ENCODE measurements at regions not wholly inside any gene's neighbourhood (a gene's known extent, or its start where the extent isn't known, plus 50 kb on each side); places are given as distances from the start of the nearest gene placed in this dataset.

- TF ChIP-seq RAD21 (IDR thresholded peaks at IDR 0.05; ENCODE audit: low read depth) (no peak), NFIC (IDR thresholded peaks at IDR 0.05) (no peak), TAF1 (IDR thresholded peaks at IDR 0.05; ENCODE audit: low read depth) (no peak), EP300 (IDR thresholded peaks at IDR 0.05; ENCODE audit: borderline replicate concordance) (no peak), CEBPB (IDR thresholded peaks at IDR 0.05) (no peak), ZBTB7A (IDR thresholded peaks at IDR 0.05; ENCODE audit: low read depth) (no peak), REST (IDR thresholded peaks at IDR 0.05; ENCODE audit: low read depth) (no peak), YY1 (IDR thresholded peaks at IDR 0.05; ENCODE audit: low read depth) (no peak), TCF12 (IDR thresholded peaks at IDR 0.05; ENCODE audit: low read depth) (no peak), TEAD4 (IDR thresholded peaks at IDR 0.05) (no peak), CREB1 (IDR thresholded peaks at IDR 0.05; ENCODE audit: low read depth) (no peak), EGR1 (IDR thresholded peaks at IDR 0.05) (no peak)
- TF ChIP-seq, protein P1, sequence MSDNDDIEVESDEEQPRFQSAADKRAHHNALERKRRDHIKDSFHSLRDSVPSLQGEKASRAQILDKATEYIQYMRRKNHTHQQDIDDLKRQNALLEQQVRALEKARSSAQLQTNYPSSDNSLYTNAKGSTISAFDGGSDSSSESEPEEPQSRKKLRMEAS (IDR thresholded peaks at IDR 0.05) = no peak
- TF ChIP-seq, protein P2, sequence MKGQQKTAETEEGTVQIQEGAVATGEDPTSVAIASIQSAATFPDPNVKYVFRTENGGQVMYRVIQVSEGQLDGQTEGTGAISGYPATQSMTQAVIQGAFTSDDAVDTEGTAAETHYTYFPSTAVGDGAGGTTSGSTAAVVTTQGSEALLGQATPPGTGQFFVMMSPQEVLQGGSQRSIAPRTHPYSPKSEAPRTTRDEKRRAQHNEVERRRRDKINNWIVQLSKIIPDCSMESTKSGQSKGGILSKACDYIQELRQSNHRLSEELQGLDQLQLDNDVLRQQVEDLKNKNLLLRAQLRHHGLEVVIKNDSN (IDR thresholded peaks at IDR 0.05) = no peak
Observed at GRCh38 chr21:25246546-25246945, 360.7 kb downstream of the MRPL39 start.
